ENCODE measurements at regions not wholly inside any gene's neighbourhood (a gene's known extent, or its start where the extent isn't known, plus 50 kb on each side); places are given as distances from the start of the nearest gene placed in this dataset.

DNA sequence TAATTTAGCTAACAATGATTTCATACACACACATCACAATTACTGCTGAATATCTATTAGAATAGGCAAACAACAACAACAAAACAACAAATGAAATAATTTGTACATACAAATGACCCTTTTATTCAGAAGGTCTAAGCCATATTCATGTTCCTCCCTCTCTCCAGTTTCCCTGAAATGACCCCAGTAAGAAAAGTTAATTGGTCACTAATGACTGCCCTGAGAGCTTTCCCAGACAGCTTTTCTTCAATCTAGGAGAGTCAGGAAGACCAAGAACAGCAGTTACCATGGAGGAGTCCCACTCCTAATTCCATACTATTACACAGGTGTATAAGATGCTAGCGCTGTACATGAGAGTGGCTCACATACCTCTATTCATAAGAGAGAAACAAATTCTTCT lies 121.2 kb upstream of the GRIP1 start:
- H3K4me3 ChIP-seq (ENCODE audit: low read depth, low read length), result no peak overlapping the region
- TF ChIP-seq, protein P1, sequence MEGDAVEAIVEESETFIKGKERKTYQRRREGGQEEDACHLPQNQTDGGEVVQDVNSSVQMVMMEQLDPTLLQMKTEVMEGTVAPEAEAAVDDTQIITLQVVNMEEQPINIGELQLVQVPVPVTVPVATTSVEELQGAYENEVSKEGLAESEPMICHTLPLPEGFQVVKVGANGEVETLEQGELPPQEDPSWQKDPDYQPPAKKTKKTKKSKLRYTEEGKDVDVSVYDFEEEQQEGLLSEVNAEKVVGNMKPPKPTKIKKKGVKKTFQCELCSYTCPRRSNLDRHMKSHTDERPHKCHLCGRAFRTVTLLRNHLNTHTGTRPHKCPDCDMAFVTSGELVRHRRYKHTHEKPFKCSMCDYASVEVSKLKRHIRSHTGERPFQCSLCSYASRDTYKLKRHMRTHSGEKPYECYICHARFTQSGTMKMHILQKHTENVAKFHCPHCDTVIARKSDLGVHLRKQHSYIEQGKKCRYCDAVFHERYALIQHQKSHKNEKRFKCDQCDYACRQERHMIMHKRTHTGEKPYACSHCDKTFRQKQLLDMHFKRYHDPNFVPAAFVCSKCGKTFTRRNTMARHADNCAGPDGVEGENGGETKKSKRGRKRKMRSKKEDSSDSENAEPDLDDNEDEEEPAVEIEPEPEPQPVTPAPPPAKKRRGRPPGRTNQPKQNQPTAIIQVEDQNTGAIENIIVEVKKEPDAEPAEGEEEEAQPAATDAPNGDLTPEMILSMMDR (IDR thresholded peaks at IDR 0.05; ENCODE audit: low read depth, low read length), result no peak

DNA sequence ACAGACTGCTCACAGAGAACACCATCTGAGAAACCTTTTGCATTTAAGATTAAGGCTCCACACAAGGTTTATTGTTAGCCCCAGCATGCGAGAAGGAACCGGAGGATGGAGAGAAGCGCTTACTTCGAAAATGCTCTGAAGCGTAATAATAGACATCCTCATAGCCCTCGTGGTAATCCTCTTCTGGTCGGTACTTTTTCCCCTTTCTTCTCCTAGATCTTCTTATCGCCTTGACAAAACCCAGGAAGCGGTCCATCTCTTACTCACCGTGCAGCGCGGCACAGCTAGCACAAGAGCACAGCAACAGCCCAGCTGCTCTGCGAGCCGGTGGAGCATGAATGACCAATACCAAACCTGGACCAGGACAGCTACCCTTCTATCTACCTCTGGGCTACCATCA lies 125.1 kb upstream of the GRIP1 start:
- no peak overlapping the region for H3K4me3 ChIP-seq (ENCODE audit: low read depth, low read length)

DNA sequence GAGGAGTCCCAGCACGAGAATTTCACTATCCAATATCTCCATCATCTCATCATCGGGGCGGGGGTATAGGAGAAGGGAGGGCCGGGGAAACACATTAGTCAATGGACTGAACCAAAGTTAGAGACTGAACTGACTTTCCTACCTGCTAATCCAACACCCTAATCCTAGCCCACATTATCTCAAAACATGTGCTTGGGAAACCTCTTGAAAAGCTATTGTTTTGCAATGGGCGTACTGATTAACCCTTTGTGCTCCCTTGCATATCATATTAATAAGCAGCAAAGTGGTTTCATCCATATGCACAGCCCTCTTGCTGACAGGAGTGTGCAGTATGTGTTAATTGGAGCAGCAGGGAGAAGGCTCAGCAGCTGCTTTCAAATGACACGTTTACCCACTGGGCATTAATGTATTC lies 125.7 kb upstream of the GRIP1 start:
- TF ChIP-seq, protein P1 (IDR thresholded peaks at IDR 0.05; ENCODE audit: low read depth, low read length), result no peak

More for the DNA sequence above, 125.1 kb upstream of the GRIP1 start:
- TF ChIP-seq, protein P1 (IDR thresholded peaks at IDR 0.05; ENCODE audit: low read depth, low read length), result no peak

DNA sequence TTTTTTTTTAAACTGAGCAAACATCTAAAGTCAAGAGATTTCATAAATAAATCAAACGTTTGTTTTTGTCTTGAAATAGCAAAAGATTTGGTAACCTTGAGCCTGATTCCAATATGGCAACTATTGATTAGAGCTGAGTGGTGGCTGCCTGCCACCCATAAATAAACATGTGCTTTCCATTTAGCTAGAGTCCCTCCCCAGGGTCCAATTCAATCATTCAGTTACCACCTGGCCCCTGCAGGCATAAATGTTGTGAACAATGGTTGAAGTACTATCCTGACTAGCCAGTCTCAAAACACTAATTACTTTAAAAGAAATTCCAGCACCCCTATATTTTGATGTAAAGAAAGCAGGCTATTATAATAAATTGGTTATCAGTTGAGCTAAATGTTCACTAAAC lies 129.7 kb upstream of the GRIP1 start:
- no peak overlapping the region for H3K4me3 ChIP-seq (ENCODE audit: low read depth, low read length)

More for the DNA sequence above, 125.7 kb upstream of the GRIP1 start:
- H3K4me3 ChIP-seq (ENCODE audit: low read depth, low read length), result no peak overlapping the region

DNA sequence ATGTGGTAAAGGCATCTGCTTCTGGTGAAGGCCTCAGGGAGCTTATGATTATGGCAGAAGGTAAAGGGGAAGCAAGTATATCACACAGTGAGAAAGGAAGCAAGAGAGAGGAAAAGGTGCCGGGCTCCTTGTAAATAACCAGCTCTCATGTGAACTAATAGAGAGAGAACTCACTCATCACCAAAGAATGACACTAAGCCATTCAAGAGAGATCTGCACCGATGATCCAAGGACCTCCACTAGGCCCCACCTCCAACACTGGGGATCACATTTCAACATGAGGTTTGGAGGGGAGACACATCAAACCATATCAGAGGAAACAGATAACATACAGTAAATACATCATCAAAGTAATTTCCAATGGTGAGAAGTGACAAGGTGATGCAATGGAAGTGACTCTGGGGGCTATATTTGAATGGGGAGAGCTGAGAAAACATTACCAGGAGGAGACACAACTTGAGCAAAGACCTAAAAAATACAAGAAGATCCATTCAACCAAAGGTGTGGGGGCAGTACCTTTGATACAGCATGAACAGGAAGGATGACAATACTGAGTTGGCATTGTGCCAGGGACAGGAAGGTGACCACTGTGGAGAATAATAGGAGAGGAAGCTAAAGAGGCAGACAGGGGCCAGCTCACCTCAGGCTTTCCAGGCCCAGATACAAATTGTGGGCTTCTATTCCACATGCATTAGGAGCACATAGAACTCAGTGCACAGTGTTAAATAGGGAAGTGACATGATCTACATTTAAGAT lies 134.4 kb upstream of the GRIP1 start:
- TF ChIP-seq, protein P1 (IDR thresholded peaks at IDR 0.05; ENCODE audit: low read depth, low read length), result no peak

More for the DNA sequence above, 129.7 kb upstream of the GRIP1 start:
- TF ChIP-seq, protein P1 (IDR thresholded peaks at IDR 0.05; ENCODE audit: low read depth, low read length), result no peak

DNA sequence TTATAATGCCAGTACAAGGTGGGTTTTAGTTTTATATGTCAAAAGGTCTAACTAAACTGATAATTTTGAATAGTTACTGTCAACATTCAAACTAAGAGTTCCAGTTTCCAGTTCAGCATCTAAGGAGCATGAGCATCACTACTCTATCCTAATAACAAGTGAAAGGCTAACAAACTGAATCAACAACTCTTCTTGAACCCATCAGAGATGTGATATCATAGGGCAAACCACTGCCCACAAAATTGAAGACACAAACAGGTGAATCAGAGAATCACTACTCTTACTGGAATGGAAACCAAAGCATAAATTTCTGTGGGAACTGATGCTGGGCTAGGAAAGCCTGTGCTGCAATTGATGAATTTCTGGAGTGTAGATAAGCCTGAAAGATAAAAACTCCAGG lies 140.7 kb upstream of the GRIP1 start:
- TF ChIP-seq, protein P1 (IDR thresholded peaks at IDR 0.05; ENCODE audit: low read depth, low read length), result no peak
- no peak overlapping the region for H3K4me3 ChIP-seq (ENCODE audit: low read depth, low read length)

More for the DNA sequence above, 134.4 kb upstream of the GRIP1 start:
- no peak overlapping the region for H3K4me3 ChIP-seq (ENCODE audit: low read depth, low read length)

DNA sequence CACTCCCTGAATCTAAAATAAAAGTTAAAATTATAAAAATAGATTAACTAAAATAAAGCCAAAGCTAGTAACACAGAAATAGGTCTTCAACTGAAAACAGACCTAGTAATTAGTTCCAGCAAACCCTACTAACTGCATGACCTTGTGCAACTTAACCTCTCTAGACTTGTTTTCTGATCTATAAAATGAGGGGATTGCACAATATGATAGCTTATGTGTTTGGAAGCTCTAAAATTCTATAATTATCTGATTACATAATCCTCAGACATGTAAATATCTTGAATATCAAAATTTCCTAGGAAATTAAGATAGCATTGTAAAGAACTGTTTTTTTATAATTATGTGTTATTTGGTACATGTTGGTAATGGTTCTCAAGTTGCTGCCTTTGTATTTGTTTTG lies 144.1 kb upstream of the GRIP1 start:
- no peak overlapping the region for H3K4me3 ChIP-seq (ENCODE audit: low read depth, low read length)
- TF ChIP-seq, protein P1 (IDR thresholded peaks at IDR 0.05; ENCODE audit: low read depth, low read length), result no peak
